Upper lobe of left lung (tissue), 6 donors: ENCODE measurements at regions not wholly inside any gene's neighbourhood (a gene's known extent, or its start where the extent isn't known, plus 50 kb on each side); places are given as distances from the start of the nearest gene placed in this dataset.

Experiments used
- ATAC-seq, 2 donors: fragments of 200-7000 bp; cut with Tn5 transposase; one replicate each; pipeline ENCODE4 v1.9.1; 2022; ENCODE audit warnings: mild to moderate bottlenecking in 2 of 2, moderate library complexity in 2 of 2; ENCODE audit not compliant: low FRiP score in 2 of 2
- DNase-seq, 2 donors: peaks; one replicate each; pipeline ENCODE4 v3.0.0-alpha.2; 2019 to 2020
- H3K27ac ChIP-seq, 4 donors: fragments of 200-600 bp; sonication (generic); one replicate each; pipeline ENCODE4 v1.5.1; 2016 to 2019
- H3K27me3 ChIP-seq, 4 donors: fragments of 200-600 bp; sonication (generic); one replicate each; pipeline ENCODE4 v1.5.1; 2017 to 2019
- H3K36me3 ChIP-seq, 4 donors: fragments of 200-600 bp; sonication (generic); one replicate each; pipeline ENCODE4 v1.5.1; 2016 to 2019
- H3K4me1 ChIP-seq, 4 donors: fragments of 200-600 bp; sonication (generic); one replicate each; pipeline ENCODE4 v1.5.1; 2018 to 2019
- H3K4me3 ChIP-seq, 4 donors: fragments of 200-600 bp; sonication (generic); one replicate each; pipeline ENCODE4 v1.5.1; 2017 to 2019; ENCODE audit warnings: mild to moderate bottlenecking in 2 of 4, moderate library complexity in 1 of 4
- H3K9me3 ChIP-seq, 4 donors: fragments of 200-600 bp; sonication (generic); one replicate each; pipeline ENCODE4 v1.5.1; 2018 to 2019
- CTCF ChIP-seq, 6 experiments: fragments of 450-650 bp in 4 of 6; fragments of 200-600 bp in 2 of 6; sonication (generic) in 2 of 6; IDR thresholded peaks; one replicate each; pipeline ENCODE4 v1.5.1; 2016 to 2019; ENCODE audit warnings: antibody characterized with exemption in 6 of 6
- EP300 ChIP-seq, 4 donors: sonication (generic); formaldehyde crosslinking; IDR thresholded peaks; one replicate each; pipeline ENCODE4 v1.5.1; 2017; ENCODE audit warnings: antibody characterized with exemption in 4 of 4, control low read depth in 2 of 4
- POLR2A ChIP-seq, 4 donors: fragments of 450-650 bp; IDR thresholded peaks; one replicate each; pipeline ENCODE4 v1.5.1; 2016 to 2017; ENCODE audit warnings: antibody characterized with exemption in 4 of 4, mild to moderate bottlenecking in 2 of 4
- POLR2AphosphoS5 ChIP-seq, 2 donors: sonication (generic); formaldehyde crosslinking; IDR thresholded peaks; one replicate each; pipeline ENCODE4 v1.5.1; 2017; ENCODE audit warnings: antibody characterized with exemption in 2 of 2
- WGBS, 2 donors: methylation state at CpG; one replicate each; pipeline ENCODE4 v1.1.5; 2017 to 2018; 5-methylcytosine and 5-hydroxymethylcytosine counted together
- donor health status: DM: no; HTN: no; CAD: no; lungs with moderate emphysema.
- donor health status: DM: no; HTN: yes; CAD: no; lungs with severe emphysema.

- H3K27ac ChIP-seq: no peak overlapping the region
- H3K36me3 ChIP-seq: no peaks in the 10 kb centered on the region
- peaks cover 0 to 4% (median 0%) of the 10 kb centered on the region in 4 donors for H3K4me1 ChIP-seq
- no peak for ATAC-seq
- DNase-seq: no peak
- no peak overlapping the region for H3K4me3 ChIP-seq
- WGBS, 2 donors: 56 to 57% methylated on average over 11 to 12 of the region's 12 CpGs
- TF ChIP-seq EP300 (IDR thresholded peaks at IDR 0.05) (no peak), POLR2A (IDR thresholded peaks at IDR 0.05) (no peak), CTCF (IDR thresholded peaks at IDR 0.05) (peak; percentile 31 to 57 (median 41)), POLR2AphosphoS5 (IDR thresholded peaks at IDR 0.05) (no peak)
- H3K27me3 ChIP-seq: no peaks in the 10 kb centered on the region
- no peaks in the 10 kb centered on the region for H3K9me3 ChIP-seq
These were observed 345.6 kb downstream of the MCTP2 start for GRCh38 chr15:94576889-94577533.

- no peak for ATAC-seq
- Histone ChIP-seq H3K36me3 (no peaks in the 10 kb centered on the region), H3K27ac (no peak overlapping the region), H3K27me3 (no peaks in the 10 kb centered on the region), H3K4me1 (peaks cover 0 to 6% (median 1%) of the 10 kb centered on the region in 4 donors), H3K9me3 (no peaks in the 10 kb centered on the region), H3K4me3 (no peak overlapping the region)
- TF ChIP-seq EP300 (IDR thresholded peaks at IDR 0.05): no peak
- TF ChIP-seq POLR2A (IDR thresholded peaks at IDR 0.05): no peak
- peak in 1 of 2 donors; percentile 34 for TF ChIP-seq POLR2AphosphoS5 (IDR thresholded peaks at IDR 0.05)
- 33 to 57% methylated on average over 5 of the region's 5 CpGs for WGBS, 2 donors
- no peak for DNase-seq
These were observed 347.9 kb downstream of the MCTP2 start for GRCh38 chr15:94579286-94579685.

- H3K27ac ChIP-seq: no peak overlapping the region
- no peaks in the 10 kb centered on the region for H3K27me3 ChIP-seq
- no peaks in the 10 kb centered on the region for H3K9me3 ChIP-seq
- peaks cover 0 to 14% (median 3%) of the 10 kb centered on the region in 4 donors for H3K4me1 ChIP-seq
- no peak for ATAC-seq
- no peak for DNase-seq
- no peaks in the 10 kb centered on the region for H3K36me3 ChIP-seq
- TF ChIP-seq EP300 (IDR thresholded peaks at IDR 0.05) (no peak), CTCF (IDR thresholded peaks at IDR 0.05) (no peak), POLR2A (IDR thresholded peaks at IDR 0.05) (no peak), POLR2AphosphoS5 (IDR thresholded peaks at IDR 0.05) (no peak)
- 53 to 59% methylated on average over 7 to 12 of the region's 12 CpGs for WGBS, 2 donors
- H3K4me3 ChIP-seq: no peak overlapping the region
These were observed 349.0 kb downstream of the MCTP2 start for GRCh38 chr15:94580211-94580885.

- Histone ChIP-seq H3K36me3 (no peaks in the 10 kb centered on the region), H3K27ac (no peak overlapping the region), H3K9me3 (no peaks in the 10 kb centered on the region), H3K27me3 (no peaks in the 10 kb centered on the region), H3K4me1 (peaks cover 0 to 14% (median 3%) of the 10 kb centered on the region in 4 donors), H3K4me3 (no peak overlapping the region)
- WGBS, 2 donors: 44 to 52% methylated on average over 3 of the region's 3 CpGs
- no peak for DNase-seq
- ATAC-seq: no peak
- TF ChIP-seq CTCF (IDR thresholded peaks at IDR 0.05): peak in 4 of 6 experiments; percentile 15 to 34 (median 27)
- TF ChIP-seq POLR2A (IDR thresholded peaks at IDR 0.05): no peak
These were observed 351.0 kb downstream of the MCTP2 start for GRCh38 chr15:94582368-94582767.

- WGBS, 2 donors: 33 to 39% methylated on average over 11 of the region's 11 CpGs
- Histone ChIP-seq H3K27me3 (no peaks in the 10 kb centered on the region), H3K27ac (peak overlapping the region in 2 of 4 donors; percentile 9 to 61), H3K4me1 (peaks cover 0 to 11% (median 3%) of the 10 kb centered on the region in 4 donors), H3K36me3 (no peaks in the 10 kb centered on the region), H3K9me3 (no peaks in the 10 kb centered on the region), H3K4me3 (no peak overlapping the region)
- ATAC-seq (no peak), DNase-seq (no peak)
- peak in 1 of 2 donors; percentile 8 for TF ChIP-seq POLR2AphosphoS5 (IDR thresholded peaks at IDR 0.05)
- TF ChIP-seq EP300 (IDR thresholded peaks at IDR 0.05): no peak
- TF ChIP-seq POLR2A (IDR thresholded peaks at IDR 0.05): no peak
- TF ChIP-seq CTCF (IDR thresholded peaks at IDR 0.05): no peak
These were observed 353.5 kb downstream of the MCTP2 start for GRCh38 chr15:94584833-94585244.
